ENCODE measurements at regions not wholly inside any gene's neighbourhood (a gene's known extent, or its start where the extent isn't known, plus 50 kb on each side); places are given as distances from the start of the nearest gene placed in this dataset.

GRCh38 chr1:108082738-108083562 lies 117.2 kb downstream of the SLC25A24 start:
- Histone ChIP-seq H3K4me3 (no peak overlapping the region), H3K27ac (no peak overlapping the region), H3K36me3 (no peaks in the 10 kb centered on the region), H3K27me3 (replicated peaks; ENCODE audit: insufficient read depth) (no peaks in the 10 kb centered on the region), H3K9me3 (no peaks in the 10 kb centered on the region), H3K4me1 (ENCODE audit: control insufficient read depth in 1 of 2, low read depth in 2 of 2) (no peaks in the 10 kb centered on the region)
- TF ChIP-seq CTCF (IDR thresholded peaks at IDR 0.05): no peak
- ATAC-seq (ENCODE audit: insufficient number of reproducible peaks, low FRiP score, low read depth) (no peak), DNase-seq (ENCODE audit: low spot score) (no peak)

GRCh38 chr1:108082001-108082400 lies 117.0 kb upstream of the VAV3 start:
- Histone ChIP-seq H3K4me1 (ENCODE audit: control insufficient read depth in 1 of 2, low read depth in 2 of 2) (no peaks in the 10 kb centered on the region), H3K9me3 (no peaks in the 10 kb centered on the region), H3K36me3 (no peaks in the 10 kb centered on the region), H3K27me3 (replicated peaks; ENCODE audit: insufficient read depth) (no peaks in the 10 kb centered on the region), H3K27ac (no peak overlapping the region), H3K4me3 (no peak overlapping the region)
- DNase-seq (ENCODE audit: low spot score): no peak
- no peak for ATAC-seq (ENCODE audit: insufficient number of reproducible peaks, low FRiP score, low read depth)
- TF ChIP-seq CTCF (IDR thresholded peaks at IDR 0.05): no peak

GRCh38 chr1:108080448-108080847 lies 115.5 kb upstream of the VAV3 start:
- no peaks in the 10 kb centered on the region for H3K27me3 ChIP-seq (replicated peaks; ENCODE audit: insufficient read depth)
- H3K27ac ChIP-seq: no peak overlapping the region
- no peaks in the 10 kb centered on the region for H3K4me1 ChIP-seq (ENCODE audit: control insufficient read depth in 1 of 2, low read depth in 2 of 2)
- H3K9me3 ChIP-seq: no peaks in the 10 kb centered on the region
- H3K36me3 ChIP-seq: no peaks in the 10 kb centered on the region
- no peak overlapping the region for H3K4me3 ChIP-seq
- DNase-seq (ENCODE audit: low spot score): no peak
- TF ChIP-seq CTCF (IDR thresholded peaks at IDR 0.05): no peak
- ATAC-seq (ENCODE audit: insufficient number of reproducible peaks, low FRiP score, low read depth): no peak

- Histone ChIP-seq H3K27ac (no peak overlapping the region), H3K27me3 (replicated peaks; ENCODE audit: insufficient read depth) (no peaks in the 10 kb centered on the region), H3K36me3 (no peaks in the 10 kb centered on the region), H3K9me3 (no peaks in the 10 kb centered on the region), H3K4me1 (ENCODE audit: control insufficient read depth in 1 of 2, low read depth in 2 of 2) (no peaks in the 10 kb centered on the region), H3K4me3 (no peak overlapping the region)
- DNase-seq (ENCODE audit: low spot score) (no peak), ATAC-seq (ENCODE audit: insufficient number of reproducible peaks, low FRiP score, low read depth) (no peak)
- TF ChIP-seq CTCF (IDR thresholded peaks at IDR 0.05): no peak
Observed at GRCh38 chr1:108079440-108080025, 114.6 kb upstream of the VAV3 start.

GRCh38 chr1:108077991-108078390 lies 113.0 kb upstream of the VAV3 start:
- Histone ChIP-seq H3K27ac (no peak overlapping the region), H3K4me3 (no peak overlapping the region), H3K4me1 (ENCODE audit: control insufficient read depth in 1 of 2, low read depth in 2 of 2) (no peaks in the 10 kb centered on the region), H3K9me3 (no peaks in the 10 kb centered on the region), H3K36me3 (no peaks in the 10 kb centered on the region), H3K27me3 (replicated peaks; ENCODE audit: insufficient read depth) (no peaks in the 10 kb centered on the region)
- no peak for TF ChIP-seq CTCF (IDR thresholded peaks at IDR 0.05)
- ATAC-seq (ENCODE audit: insufficient number of reproducible peaks, low FRiP score, low read depth): no peak
- no peak for DNase-seq (ENCODE audit: low spot score)

Measured in thoracic aorta (tissue), 2 donors.